Natural killer cell (primary cell): ENCODE measurements at regions not wholly inside any gene's neighbourhood (a gene's known extent, or its start where the extent isn't known, plus 50 kb on each side); places are given as distances from the start of the nearest gene placed in this dataset.

Experiments used
- ATAC-seq, 3 donors: fragments of 150-1000 bp in 2 of 3; fragments of 200-7000 bp in 1 of 3; cut with Tn5 transposase; 1 replicate in 1 of 3; 2 replicates in 2 of 3; pipeline ENCODE4 v1.10.0; 2021; ENCODE audit warnings: mild to moderate bottlenecking in 2 of 3, moderate library complexity in 2 of 3
- DNase-seq, 2 donors: peaks; one replicate each; pipeline versions ENCODE4 v3.0.0 to v3.0.0-alpha.2; 2013 to 2021; ENCODE audit warnings: mixed read lengths in 1 of 2
- H3K27ac ChIP-seq: one replicate; pipeline ENCODE4 v1.5.1; 2013; ENCODE audit warnings: mild to moderate bottlenecking, low read length
- H3K27me3 ChIP-seq: one replicate; pipeline ENCODE4 v1.6.1; 2013; ENCODE audit warnings: low read length; ENCODE audit not compliant: control insufficient read depth, insufficient read depth
- H3K36me3 ChIP-seq: one replicate; pipeline ENCODE4 v1.6.1; 2013; ENCODE audit warnings: low read length; ENCODE audit not compliant: control insufficient read depth, insufficient read depth
- H3K4me1 ChIP-seq: one replicate; pipeline ENCODE4 v1.6.1; 2013; ENCODE audit warnings: low read length; ENCODE audit not compliant: control insufficient read depth, insufficient read depth
- H3K4me3 ChIP-seq: one replicate; pipeline ENCODE4 v1.5.1; 2013; ENCODE audit warnings: low read length
- H3K9me3 ChIP-seq: one replicate; pipeline ENCODE4 v1.6.1; 2013; ENCODE audit warnings: low read length; ENCODE audit not compliant: control insufficient read depth, insufficient read depth
- H3K27ac Mint-ChIP-seq, 2 donors: one replicate each; pipeline ENCODE4 v1.8.0; 2022; ENCODE audit warnings: mild to moderate bottlenecking in 2 of 2, mixed read lengths in 2 of 2, moderate library complexity in 1 of 2
- H3K27me3 Mint-ChIP-seq, 2 donors: one replicate each; pipeline ENCODE4 v1.8.0; 2022; ENCODE audit warnings: low read depth in 2 of 2, mixed read lengths in 2 of 2
- H3K36me3 Mint-ChIP-seq: one replicate; pipeline ENCODE4 v1.8.0; 2022; ENCODE audit warnings: mixed read lengths
- H3K4me1 Mint-ChIP-seq, 2 donors: one replicate each; pipeline ENCODE4 v1.8.0; 2022; ENCODE audit warnings: mixed read lengths in 2 of 2
- H3K4me3 Mint-ChIP-seq: one replicate; pipeline ENCODE4 v1.8.0; 2022; ENCODE audit warnings: mild to moderate bottlenecking, moderate library complexity, mixed read lengths
- H3K9me3 Mint-ChIP-seq, 2 donors: one replicate each; pipeline ENCODE4 v1.8.0; 2022; ENCODE audit warnings: mixed read lengths in 2 of 2
- WGBS: methylation state at CpG from one replicate; pipeline ENCODE4 v1.1.7; 2013; ENCODE audit warnings: missing lambda C conversion rate; ENCODE audit not compliant: insufficient coverage; 5-methylcytosine and 5-hydroxymethylcytosine counted together
- intact Hi-C: fragments of 100-400 bp; cut with micrococcal nuclease; formaldehyde crosslinking; loops from one replicate; pipeline ENCODE4 v1.14.2; 2022
- TF ChIP-seq, protein P1 (sequence below): fragments of 200-600 bp; IDR thresholded peaks from one replicate; pipeline ENCODE4 v1.8.0; 2022; ENCODE audit warnings: antibody characterized with exemption

- no peak overlapping the region for H3K4me3 Mint-ChIP-seq
- H3K27me3 Mint-ChIP-seq: peaks cover 0 to 24% of the 10 kb centered on the region in 2 donors
- H3K9me3 Mint-ChIP-seq: no peaks in the 10 kb centered on the region
- H3K36me3 Mint-ChIP-seq: no peaks in the 10 kb centered on the region
- H3K27me3 ChIP-seq: no peaks in the 10 kb centered on the region
- intact Hi-C loops: no loop called here
- no peak for DNase-seq
- 95% methylated on average over 3 of the region's 3 CpGs for WGBS
- TF ChIP-seq, protein P1, sequence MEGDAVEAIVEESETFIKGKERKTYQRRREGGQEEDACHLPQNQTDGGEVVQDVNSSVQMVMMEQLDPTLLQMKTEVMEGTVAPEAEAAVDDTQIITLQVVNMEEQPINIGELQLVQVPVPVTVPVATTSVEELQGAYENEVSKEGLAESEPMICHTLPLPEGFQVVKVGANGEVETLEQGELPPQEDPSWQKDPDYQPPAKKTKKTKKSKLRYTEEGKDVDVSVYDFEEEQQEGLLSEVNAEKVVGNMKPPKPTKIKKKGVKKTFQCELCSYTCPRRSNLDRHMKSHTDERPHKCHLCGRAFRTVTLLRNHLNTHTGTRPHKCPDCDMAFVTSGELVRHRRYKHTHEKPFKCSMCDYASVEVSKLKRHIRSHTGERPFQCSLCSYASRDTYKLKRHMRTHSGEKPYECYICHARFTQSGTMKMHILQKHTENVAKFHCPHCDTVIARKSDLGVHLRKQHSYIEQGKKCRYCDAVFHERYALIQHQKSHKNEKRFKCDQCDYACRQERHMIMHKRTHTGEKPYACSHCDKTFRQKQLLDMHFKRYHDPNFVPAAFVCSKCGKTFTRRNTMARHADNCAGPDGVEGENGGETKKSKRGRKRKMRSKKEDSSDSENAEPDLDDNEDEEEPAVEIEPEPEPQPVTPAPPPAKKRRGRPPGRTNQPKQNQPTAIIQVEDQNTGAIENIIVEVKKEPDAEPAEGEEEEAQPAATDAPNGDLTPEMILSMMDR: no peak
- H3K36me3 ChIP-seq: no peaks in the 10 kb centered on the region
- H3K9me3 ChIP-seq: no peaks in the 10 kb centered on the region
- no peak overlapping the region for H3K27ac ChIP-seq
- H3K4me1 ChIP-seq: no peaks in the 10 kb centered on the region
- H3K27ac Mint-ChIP-seq: no peak overlapping the region
- H3K4me3 ChIP-seq: no peak overlapping the region
- no peak for ATAC-seq
- H3K4me1 Mint-ChIP-seq: no peaks in the 10 kb centered on the region
Measured at GRCh38 chr14:49492151-49492550, 94.0 kb downstream of the RPS29 start.

- ATAC-seq (no peak), DNase-seq (no peak)
- intact Hi-C loops: no loop called here
- peaks cover 0 to 41% of the 10 kb centered on the region in 2 donors for H3K27me3 Mint-ChIP-seq
- H3K9me3 Mint-ChIP-seq: no peaks in the 10 kb centered on the region
- H3K4me3 Mint-ChIP-seq: no peak overlapping the region
- no peak overlapping the region for H3K27ac ChIP-seq
- H3K36me3 ChIP-seq: no peaks in the 10 kb centered on the region
- H3K27me3 ChIP-seq: no peaks in the 10 kb centered on the region
- TF ChIP-seq, protein P1: no peak
- no peak overlapping the region for H3K4me3 ChIP-seq
- H3K4me1 ChIP-seq: no peaks in the 10 kb centered on the region
- no peaks in the 10 kb centered on the region for H3K36me3 Mint-ChIP-seq
- H3K27ac Mint-ChIP-seq: no peak overlapping the region
- no peaks in the 10 kb centered on the region for H3K9me3 ChIP-seq
- H3K4me1 Mint-ChIP-seq: no peaks in the 10 kb centered on the region
Measured at GRCh38 chr14:49489341-49489740, 96.8 kb downstream of the RPS29 start.

DNA sequence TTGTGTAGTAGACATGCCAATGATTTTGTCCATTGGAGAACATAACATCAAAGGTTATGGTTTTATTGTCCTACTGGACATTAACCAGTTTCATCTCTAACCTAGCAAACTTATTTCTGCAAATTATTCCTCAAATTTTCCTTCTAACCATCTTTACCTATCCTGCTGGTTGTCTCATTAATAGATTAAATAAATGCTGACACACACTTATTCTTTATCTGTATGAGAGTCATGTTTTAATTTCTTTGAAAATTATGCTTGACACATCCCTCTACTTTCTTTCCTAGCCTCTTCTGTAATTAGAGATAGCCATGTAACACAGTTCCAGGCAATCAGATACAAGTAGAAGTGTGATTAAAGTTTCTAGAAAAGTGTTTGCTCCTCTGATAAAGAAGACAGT lies 98.9 kb downstream of the RPS29 start:
- Histone ChIP-seq H3K36me3 (no peaks in the 10 kb centered on the region), H3K27ac (no peak overlapping the region), H3K4me1 (no peaks in the 10 kb centered on the region), H3K9me3 (no peaks in the 10 kb centered on the region), H3K27me3 (no peaks in the 10 kb centered on the region), H3K4me3 (no peak overlapping the region)
- Mint-ChIP-seq H3K27me3 (peaks cover 3 to 51% of the 10 kb centered on the region in 2 donors), H3K9me3 (no peaks in the 10 kb centered on the region), H3K4me3 (no peak overlapping the region), H3K27ac (no peak overlapping the region), H3K36me3 (no peaks in the 10 kb centered on the region), H3K4me1 (no peaks in the 10 kb centered on the region)
- no peak for ATAC-seq
- intact Hi-C loops: no loop called here
- no peak for DNase-seq
- TF ChIP-seq, protein P1: no peak

DNA sequence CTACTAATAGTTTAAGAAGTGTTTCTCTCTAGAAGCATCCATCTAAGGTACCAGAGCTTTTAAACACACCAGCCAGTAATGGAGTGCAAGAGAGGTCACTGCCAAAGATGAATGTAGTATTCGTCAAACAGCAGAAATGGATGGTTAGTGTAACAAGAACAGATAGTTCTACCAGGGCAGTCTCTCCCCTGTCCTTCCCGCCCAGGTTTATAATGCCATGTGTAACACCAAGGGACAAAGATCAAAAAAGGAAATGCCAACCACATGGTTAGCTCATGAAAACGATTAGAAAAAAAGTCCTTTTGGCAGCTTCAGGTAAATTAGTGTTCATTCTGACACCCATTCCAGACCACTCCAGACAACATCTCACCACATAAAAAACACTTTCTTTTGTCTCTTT lies 100.9 kb downstream of the RPS29 start:
- 54% methylated on average over 3 of the region's 3 CpGs for WGBS
- no peaks in the 10 kb centered on the region for H3K36me3 ChIP-seq
- Mint-ChIP-seq H3K4me1 (no peaks in the 10 kb centered on the region), H3K27ac (no peak overlapping the region), H3K36me3 (no peaks in the 10 kb centered on the region), H3K4me3 (no peak overlapping the region), H3K27me3 (peaks cover 7 to 51% of the 10 kb centered on the region in 2 donors), H3K9me3 (no peaks in the 10 kb centered on the region)
- intact Hi-C loops: no loop called here
- ATAC-seq: no peak
- H3K9me3 ChIP-seq: no peaks in the 10 kb centered on the region
- H3K4me3 ChIP-seq: no peak overlapping the region
- no peak for DNase-seq
- TF ChIP-seq, protein P1: no peak
- H3K27me3 ChIP-seq: no peaks in the 10 kb centered on the region
- no peaks in the 10 kb centered on the region for H3K4me1 ChIP-seq
- H3K27ac ChIP-seq: no peak overlapping the region
